HG03520 (cell line): ENCODE measurements at regions not wholly inside any gene's neighbourhood (a gene's known extent, or its start where the extent isn't known, plus 50 kb on each side); places are given as distances from the start of the nearest gene placed in this dataset.
"Not testable (repeated sequence)": the region's sequence is repeated elsewhere in the genome, so short reads cannot be mapped to it uniquely, and the experiment has no call there.

ENCODE experiments used
- ATAC-seq: cut with Tn5 transposase; IDR thresholded peaks from one replicate; pipeline ENCODE4 v1.9.1; 2021; ENCODE audit warnings: mild to moderate bottlenecking, moderate library complexity; ENCODE audit not compliant: unreplicated experiment

DNA sequence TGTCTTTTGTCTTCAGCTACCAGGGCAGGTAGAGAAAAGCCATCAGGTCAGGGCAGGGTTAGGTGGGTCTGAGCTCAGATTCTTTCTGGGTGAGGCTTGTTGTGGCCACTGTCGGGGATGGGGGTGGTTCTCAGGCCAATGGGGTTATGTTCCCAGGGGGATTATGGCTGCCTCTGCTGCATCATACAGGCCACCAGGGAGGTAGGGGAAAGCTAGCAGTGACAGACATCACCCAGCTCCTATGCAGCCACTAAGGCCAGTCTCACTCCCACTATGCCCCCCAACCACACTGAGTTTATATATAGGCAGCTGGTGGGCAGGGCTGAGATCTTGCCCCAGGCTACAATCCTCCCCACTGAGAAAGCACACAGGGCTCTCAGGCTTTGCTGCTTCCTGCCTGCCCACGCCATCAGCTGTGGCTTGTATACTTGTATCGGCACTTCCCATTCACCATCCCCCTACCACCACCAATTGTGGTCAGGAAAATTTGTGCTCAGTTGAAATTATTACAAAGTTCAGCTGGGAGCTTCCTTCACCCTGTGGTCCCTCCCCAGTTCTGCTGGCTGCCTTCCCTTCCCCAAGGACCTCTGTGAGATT is 72.6 kb upstream of the PTPN13 start:
- ATAC-seq: no peak

DNA sequence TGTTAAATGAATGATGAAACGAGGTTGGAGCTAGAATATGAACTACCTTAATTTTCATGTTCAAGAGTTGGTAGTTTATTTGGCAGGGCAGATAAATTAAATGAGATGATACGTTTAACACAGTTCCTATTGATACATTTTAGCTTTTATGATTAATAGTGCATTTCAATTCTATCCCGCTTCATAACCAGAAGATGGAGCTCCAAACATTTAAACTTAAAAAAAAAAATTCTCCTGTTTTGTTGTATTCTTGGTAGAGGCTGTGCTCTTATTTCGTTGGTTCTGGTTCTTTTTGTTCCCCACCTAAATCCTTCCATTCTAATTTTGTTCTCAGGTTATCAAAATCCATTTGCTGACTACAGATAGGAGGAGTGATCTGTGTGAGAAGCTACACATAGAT is 71.8 kb upstream of the PTPN13 start:
- no peak for ATAC-seq

GRCh38 chr4:86523333-86523732 is 70.8 kb upstream of the PTPN13 start:
- no peak for ATAC-seq

GRCh38 chr4:86527713-86528112 is 66.4 kb upstream of the PTPN13 start:
- ATAC-seq: not testable (repeated sequence)

GRCh38 chr4:86529436-86529835 is 64.7 kb upstream of the PTPN13 start:
- ATAC-seq: no peak

DNA sequence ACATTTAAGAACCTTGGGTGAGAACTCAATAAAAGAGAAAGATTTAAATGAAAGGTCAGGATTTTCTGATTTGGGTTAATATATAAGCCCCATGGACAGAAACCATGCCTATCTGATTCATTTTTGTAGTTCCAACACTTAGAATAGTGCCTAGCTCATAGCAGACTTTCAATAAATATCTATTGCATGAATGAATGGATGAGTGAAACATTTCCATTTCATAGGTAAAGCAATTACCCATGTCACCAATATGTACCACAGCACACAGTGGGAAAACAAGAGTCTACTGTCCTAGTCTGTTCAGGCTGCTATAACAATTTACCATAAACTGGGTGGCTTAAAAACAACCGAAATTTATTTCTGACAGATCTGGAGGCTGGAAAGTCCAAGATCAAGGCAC is 63.9 kb upstream of the PTPN13 start:
- ATAC-seq: peak; percentile 65

GRCh38 chr4:86531440-86531839 is 62.7 kb upstream of the PTPN13 start:
- no peak for ATAC-seq

DNA sequence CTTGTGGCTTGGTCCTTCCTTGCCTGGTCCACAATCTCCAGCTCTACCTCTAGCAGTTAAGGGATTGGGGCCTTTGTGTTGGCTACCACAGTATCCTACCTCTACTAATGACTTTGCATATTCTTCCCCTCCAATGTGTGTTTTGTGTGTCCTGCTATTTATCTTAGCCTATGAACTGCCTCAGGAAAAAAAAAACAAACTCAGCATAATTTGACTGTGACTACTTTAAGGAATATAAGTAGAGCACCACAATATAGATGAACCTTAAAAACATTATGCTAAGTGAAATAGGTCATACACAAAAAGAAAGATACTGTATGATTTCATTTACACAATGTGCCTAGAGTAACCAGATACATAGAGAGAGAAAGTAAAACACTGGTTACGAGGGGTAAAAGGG is 61.3 kb upstream of the PTPN13 start:
- ATAC-seq: no peak

DNA sequence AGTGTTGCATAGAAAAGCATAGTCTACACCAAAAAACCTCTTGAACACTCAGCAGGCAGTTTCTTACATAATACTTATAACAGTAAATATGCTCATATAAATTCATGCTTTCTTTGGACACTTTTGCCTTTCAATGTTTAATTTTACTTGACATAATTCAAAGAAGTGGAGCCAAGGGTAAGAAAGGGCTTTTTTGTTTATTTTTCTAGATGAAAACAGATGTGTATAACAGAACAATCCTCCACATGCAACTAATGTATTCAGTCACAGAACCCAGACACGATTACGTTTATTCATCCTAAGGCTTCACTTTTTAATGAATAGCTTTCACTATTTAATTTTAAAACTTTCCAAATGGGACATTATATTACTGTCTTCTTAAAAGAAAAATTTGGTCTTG is 58.0 kb upstream of the PTPN13 start:
- no peak for ATAC-seq

GRCh38 chr4:86542319-86543027 is 51.6 kb upstream of the PTPN13 start:
- no peak for ATAC-seq

GRCh38 chr4:86543080-86543479 is 51.0 kb upstream of the PTPN13 start:
- no peak for ATAC-seq

DNA sequence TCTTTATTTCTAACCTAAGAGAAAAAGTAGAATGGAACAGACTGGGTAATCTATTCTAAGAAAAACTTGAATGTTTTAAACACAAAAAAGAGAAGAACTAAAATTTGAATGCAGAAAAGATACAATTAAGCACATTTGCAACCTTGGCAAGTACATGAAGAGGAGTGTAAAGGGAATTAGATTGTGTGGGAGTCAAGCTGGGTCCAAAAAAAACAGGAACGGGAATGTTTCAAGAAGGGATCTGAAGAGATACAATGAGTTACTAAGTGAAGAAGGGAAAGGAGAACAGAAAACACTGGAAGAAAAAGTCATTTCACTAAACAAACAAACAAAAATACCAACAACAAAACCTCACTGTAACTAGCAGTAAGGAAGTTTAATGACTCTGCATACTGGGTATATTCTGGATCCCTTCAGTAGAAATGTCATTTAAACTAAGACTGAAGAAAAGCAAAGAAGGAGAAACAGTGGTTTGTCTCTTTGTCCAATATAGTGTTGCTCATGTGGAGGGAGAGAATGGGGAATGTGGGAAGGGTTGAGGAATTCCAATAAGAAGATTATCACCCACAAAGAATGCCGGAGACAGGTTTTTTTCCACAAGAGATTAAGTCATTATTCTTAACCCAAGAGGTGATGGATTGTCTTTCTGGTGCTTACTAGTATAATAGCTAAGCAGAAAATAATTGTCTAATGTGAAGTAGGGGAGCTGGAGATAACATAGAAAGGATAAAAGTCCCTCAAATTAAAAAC is 50.4 kb upstream of the PTPN13 start:
- ATAC-seq: no peak

GRCh38 chr4:86544310-86544966 is 49.7 kb upstream of the PTPN13 start:
- ATAC-seq: peak; percentile 95
